HepG2 (cell line): ENCODE measurements at regions not wholly inside any gene's neighbourhood (a gene's known extent, or its start where the extent isn't known, plus 50 kb on each side); places are given as distances from the start of the nearest gene placed in this dataset.

Source experiments
- ATF7 ChIP-seq, 2 experiments: fragments of 450-650 bp in 1 of 2; sonication (generic) in 1 of 2; formaldehyde crosslinking in 1 of 2; IDR thresholded peaks; 2 replicates each; pipeline versions ENCODE4 v1.4.0 to v1.6.1; 2016 to 2020; ENCODE audit warnings: antibody characterized with exemption in 1 of 2, mild to moderate bottlenecking in 1 of 2, missing genetic modification reagents in 1 of 2
- ATF7-NPFF ChIP-seq: sonication (generic); formaldehyde crosslinking; IDR thresholded peaks from 2 replicates; pipeline ENCODE4 v1.8.1; 2023; ENCODE audit warnings: mild to moderate bottlenecking, low read depth, missing genetic modification reagents, moderate library complexity
- KDM4B ChIP-seq: sonication (generic); formaldehyde crosslinking; IDR thresholded peaks from 2 replicates; pipeline ENCODE4 v1.4.0; 2020; ENCODE audit warnings: missing genetic modification reagents
- POLR2AphosphoS5 ChIP-seq: IDR thresholded peaks from 2 replicates; pipeline ENCODE4 v1.6.1; 2012; ENCODE audit warnings: low read depth, low read length
- TAF1 ChIP-seq: sonication (generic); formaldehyde crosslinking; IDR thresholded peaks from 2 replicates; pipeline ENCODE4 v1.4.0; 2020; ENCODE audit warnings: missing genetic modification reagents
- ZNF235 ChIP-seq: sonication (generic); formaldehyde crosslinking; IDR thresholded peaks from 2 replicates; pipeline ENCODE4 v1.8.1; 2023; ENCODE audit warnings: mild to moderate bottlenecking, missing genetic modification reagents, borderline replicate concordance
- ZNF878 ChIP-seq: sonication (generic); formaldehyde crosslinking; IDR thresholded peaks from 2 replicates; pipeline ENCODE4 v1.8.1; 2023; ENCODE audit warnings: mild to moderate bottlenecking, missing genetic modification reagents, moderate library complexity
- TF ChIP-seq, protein P1 (sequence below): sonication (generic); formaldehyde crosslinking; IDR thresholded peaks from 2 replicates; pipeline ENCODE4 v1.4.0; 2020; ENCODE audit warnings: mild to moderate bottlenecking, low read depth, missing genetic modification reagents
- TF ChIP-seq, protein P2 (sequence below): sonication (generic); formaldehyde crosslinking; IDR thresholded peaks from 2 replicates; pipeline ENCODE4 v1.4.0; 2020; ENCODE audit warnings: mild to moderate bottlenecking, missing genetic modification reagents
- TF ChIP-seq, protein P3 (sequence below): sonication (generic); formaldehyde crosslinking; IDR thresholded peaks from 2 replicates; pipeline ENCODE4 v1.5.0; 2020; ENCODE audit warnings: mild to moderate bottlenecking, missing genetic modification reagents, moderate library complexity
- TF ChIP-seq, protein P4 (sequence below): IDR thresholded peaks from 2 replicates; pipeline ENCODE4 v1.6.1; 2016; ENCODE audit warnings: low read depth, missing genetic modification reagents, missing compliant biosample characterization
- TF ChIP-seq, protein P5 (sequence below): sonication (generic); formaldehyde crosslinking; IDR thresholded peaks from 2 replicates; pipeline ENCODE4 v1.5.0; 2020; ENCODE audit warnings: missing genetic modification reagents
- TF ChIP-seq, protein P6 (sequence below): sonication (generic); formaldehyde crosslinking; IDR thresholded peaks from 2 replicates; pipeline ENCODE4 v1.8.1; 2023; ENCODE audit warnings: missing genetic modification reagents, inconsistent platforms, borderline replicate concordance

DNA sequence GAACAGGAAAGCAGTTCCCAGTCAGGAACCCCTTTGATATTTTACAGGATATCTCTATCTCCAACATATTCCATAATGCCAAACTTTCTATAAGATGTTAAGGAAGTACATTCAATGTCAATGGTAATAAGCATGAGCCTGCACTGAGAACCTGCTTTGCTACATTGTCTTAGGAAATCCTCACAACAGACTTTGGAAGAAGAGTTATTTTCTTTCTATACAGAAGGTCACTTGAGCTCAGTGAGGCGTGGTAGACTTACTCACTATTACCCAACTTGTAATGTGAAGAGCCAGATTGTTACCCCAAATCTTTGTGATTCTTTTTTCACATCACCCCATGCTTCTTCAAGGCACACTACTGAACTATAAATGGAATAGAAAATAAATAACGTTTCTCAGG is 435.9 kb downstream of the DNAH5 start:
- TF ChIP-seq, protein P1, sequence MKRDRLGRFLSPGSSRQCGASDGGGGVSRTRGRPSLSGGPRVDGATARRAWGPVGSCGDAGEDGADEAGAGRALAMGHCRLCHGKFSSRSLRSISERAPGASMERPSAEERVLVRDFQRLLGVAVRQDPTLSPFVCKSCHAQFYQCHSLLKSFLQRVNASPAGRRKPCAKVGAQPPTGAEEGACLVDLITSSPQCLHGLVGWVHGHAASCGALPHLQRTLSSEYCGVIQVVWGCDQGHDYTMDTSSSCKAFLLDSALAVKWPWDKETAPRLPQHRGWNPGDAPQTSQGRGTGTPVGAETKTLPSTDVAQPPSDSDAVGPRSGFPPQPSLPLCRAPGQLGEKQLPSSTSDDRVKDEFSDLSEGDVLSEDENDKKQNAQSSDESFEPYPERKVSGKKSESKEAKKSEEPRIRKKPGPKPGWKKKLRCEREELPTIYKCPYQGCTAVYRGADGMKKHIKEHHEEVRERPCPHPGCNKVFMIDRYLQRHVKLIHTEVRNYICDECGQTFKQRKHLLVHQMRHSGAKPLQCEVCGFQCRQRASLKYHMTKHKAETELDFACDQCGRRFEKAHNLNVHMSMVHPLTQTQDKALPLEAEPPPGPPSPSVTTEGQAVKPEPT (CRISPR knock-in tag): no peak
- TF ChIP-seq, protein P2, sequence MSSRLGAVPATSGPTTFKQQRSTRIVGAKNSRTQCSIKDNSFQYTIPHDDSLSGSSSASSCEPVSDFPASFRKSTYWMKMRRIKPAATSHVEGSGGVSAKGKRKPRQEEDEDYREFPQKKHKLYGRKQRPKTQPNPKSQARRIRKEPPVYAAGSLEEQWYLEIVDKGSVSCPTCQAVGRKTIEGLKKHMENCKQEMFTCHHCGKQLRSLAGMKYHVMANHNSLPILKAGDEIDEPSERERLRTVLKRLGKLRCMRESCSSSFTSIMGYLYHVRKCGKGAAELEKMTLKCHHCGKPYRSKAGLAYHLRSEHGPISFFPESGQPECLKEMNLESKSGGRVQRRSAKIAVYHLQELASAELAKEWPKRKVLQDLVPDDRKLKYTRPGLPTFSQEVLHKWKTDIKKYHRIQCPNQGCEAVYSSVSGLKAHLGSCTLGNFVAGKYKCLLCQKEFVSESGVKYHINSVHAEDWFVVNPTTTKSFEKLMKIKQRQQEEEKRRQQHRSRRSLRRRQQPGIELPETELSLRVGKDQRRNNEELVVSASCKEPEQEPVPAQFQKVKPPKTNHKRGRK (CRISPR knock-in tag): no peak
- TF ChIP-seq, protein P3, sequence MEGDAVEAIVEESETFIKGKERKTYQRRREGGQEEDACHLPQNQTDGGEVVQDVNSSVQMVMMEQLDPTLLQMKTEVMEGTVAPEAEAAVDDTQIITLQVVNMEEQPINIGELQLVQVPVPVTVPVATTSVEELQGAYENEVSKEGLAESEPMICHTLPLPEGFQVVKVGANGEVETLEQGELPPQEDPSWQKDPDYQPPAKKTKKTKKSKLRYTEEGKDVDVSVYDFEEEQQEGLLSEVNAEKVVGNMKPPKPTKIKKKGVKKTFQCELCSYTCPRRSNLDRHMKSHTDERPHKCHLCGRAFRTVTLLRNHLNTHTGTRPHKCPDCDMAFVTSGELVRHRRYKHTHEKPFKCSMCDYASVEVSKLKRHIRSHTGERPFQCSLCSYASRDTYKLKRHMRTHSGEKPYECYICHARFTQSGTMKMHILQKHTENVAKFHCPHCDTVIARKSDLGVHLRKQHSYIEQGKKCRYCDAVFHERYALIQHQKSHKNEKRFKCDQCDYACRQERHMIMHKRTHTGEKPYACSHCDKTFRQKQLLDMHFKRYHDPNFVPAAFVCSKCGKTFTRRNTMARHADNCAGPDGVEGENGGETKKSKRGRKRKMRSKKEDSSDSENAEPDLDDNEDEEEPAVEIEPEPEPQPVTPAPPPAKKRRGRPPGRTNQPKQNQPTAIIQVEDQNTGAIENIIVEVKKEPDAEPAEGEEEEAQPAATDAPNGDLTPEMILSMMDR (CRISPR knock-in tag): no peak
- TF ChIP-seq ZNF878: no peak
- no peak for TF ChIP-seq TAF1 (CRISPR knock-in tag)
- no peak for TF ChIP-seq ZNF235 (CRISPR knock-in tag)
- TF ChIP-seq, protein P4, sequence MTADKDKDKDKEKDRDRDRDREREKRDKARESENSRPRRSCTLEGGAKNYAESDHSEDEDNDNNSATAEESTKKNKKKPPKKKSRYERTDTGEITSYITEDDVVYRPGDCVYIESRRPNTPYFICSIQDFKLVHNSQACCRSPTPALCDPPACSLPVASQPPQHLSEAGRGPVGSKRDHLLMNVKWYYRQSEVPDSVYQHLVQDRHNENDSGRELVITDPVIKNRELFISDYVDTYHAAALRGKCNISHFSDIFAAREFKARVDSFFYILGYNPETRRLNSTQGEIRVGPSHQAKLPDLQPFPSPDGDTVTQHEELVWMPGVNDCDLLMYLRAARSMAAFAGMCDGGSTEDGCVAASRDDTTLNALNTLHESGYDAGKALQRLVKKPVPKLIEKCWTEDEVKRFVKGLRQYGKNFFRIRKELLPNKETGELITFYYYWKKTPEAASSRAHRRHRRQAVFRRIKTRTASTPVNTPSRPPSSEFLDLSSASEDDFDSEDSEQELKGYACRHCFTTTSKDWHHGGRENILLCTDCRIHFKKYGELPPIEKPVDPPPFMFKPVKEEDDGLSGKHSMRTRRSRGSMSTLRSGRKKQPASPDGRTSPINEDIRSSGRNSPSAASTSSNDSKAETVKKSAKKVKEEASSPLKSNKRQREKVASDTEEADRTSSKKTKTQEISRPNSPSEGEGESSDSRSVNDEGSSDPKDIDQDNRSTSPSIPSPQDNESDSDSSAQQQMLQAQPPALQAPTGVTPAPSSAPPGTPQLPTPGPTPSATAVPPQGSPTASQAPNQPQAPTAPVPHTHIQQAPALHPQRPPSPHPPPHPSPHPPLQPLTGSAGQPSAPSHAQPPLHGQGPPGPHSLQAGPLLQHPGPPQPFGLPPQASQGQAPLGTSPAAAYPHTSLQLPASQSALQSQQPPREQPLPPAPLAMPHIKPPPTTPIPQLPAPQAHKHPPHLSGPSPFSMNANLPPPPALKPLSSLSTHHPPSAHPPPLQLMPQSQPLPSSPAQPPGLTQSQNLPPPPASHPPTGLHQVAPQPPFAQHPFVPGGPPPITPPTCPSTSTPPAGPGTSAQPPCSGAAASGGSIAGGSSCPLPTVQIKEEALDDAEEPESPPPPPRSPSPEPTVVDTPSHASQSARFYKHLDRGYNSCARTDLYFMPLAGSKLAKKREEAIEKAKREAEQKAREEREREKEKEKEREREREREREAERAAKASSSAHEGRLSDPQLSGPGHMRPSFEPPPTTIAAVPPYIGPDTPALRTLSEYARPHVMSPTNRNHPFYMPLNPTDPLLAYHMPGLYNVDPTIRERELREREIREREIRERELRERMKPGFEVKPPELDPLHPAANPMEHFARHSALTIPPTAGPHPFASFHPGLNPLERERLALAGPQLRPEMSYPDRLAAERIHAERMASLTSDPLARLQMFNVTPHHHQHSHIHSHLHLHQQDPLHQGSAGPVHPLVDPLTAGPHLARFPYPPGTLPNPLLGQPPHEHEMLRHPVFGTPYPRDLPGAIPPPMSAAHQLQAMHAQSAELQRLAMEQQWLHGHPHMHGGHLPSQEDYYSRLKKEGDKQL (CRISPR knock-in tag): no peak
- TF ChIP-seq ATF7 (IDR thresholded peaks at IDR 0.05): no peak
- no peak for TF ChIP-seq ATF7 (CRISPR knock-in tag; IDR thresholded peaks at IDR 0.05)
- no peak for TF ChIP-seq POLR2AphosphoS5
- TF ChIP-seq, protein P5, sequence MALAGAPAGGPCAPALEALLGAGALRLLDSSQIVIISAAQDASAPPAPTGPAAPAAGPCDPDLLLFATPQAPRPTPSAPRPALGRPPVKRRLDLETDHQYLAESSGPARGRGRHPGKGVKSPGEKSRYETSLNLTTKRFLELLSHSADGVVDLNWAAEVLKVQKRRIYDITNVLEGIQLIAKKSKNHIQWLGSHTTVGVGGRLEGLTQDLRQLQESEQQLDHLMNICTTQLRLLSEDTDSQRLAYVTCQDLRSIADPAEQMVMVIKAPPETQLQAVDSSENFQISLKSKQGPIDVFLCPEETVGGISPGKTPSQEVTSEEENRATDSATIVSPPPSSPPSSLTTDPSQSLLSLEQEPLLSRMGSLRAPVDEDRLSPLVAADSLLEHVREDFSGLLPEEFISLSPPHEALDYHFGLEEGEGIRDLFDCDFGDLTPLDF (CRISPR knock-in tag): no peak
- no peak for TF ChIP-seq KDM4B (CRISPR knock-in tag)
- TF ChIP-seq, protein P6, sequence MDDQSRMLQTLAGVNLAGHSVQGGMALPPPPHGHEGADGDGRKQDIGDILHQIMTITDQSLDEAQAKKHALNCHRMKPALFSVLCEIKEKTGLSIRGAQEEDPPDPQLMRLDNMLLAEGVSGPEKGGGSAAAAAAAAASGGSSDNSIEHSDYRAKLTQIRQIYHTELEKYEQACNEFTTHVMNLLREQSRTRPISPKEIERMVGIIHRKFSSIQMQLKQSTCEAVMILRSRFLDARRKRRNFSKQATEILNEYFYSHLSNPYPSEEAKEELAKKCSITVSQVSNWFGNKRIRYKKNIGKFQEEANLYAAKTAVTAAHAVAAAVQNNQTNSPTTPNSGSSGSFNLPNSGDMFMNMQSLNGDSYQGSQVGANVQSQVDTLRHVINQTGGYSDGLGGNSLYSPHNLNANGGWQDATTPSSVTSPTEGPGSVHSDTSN (CRISPR knock-in tag): no peak
- no peak for TF ChIP-seq ATF7-NPFF
